ENCODE measurements at regions not wholly inside any gene's neighbourhood (a gene's known extent, or its start where the extent isn't known, plus 50 kb on each side); places are given as distances from the start of the nearest gene placed in this dataset.
"Not testable (repeated sequence)": the region's sequence is repeated elsewhere in the genome, so short reads cannot be mapped to it uniquely, and the experiment has no call there.

GRCh38 chr21:14675774-14676530, 129.8 kb upstream of the SAMSN1 start:
- DNase-seq: no peak

GRCh38 chr21:14673649-14674048, 127.5 kb upstream of the SAMSN1 start:
- no peak for DNase-seq

DNA sequence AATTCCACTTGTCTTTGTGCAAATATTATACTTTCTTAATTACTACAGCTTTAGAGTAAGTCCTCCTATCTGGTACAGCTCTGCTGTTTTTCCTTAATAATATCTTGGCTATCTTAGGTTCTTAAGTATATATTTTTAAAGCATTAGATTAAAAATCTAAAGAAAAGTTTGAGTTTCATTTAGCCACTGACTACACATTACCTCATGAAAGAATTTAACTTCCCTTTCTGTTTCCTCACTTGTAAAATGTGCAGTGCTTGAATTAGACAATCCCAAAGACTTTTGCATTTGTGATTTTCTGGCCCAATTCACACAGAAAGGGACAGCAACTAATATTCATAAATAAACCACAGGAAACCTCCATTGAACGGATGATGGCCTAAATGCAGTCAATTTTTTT, 126.4 kb upstream of the SAMSN1 start:
- DNase-seq: no peak

GRCh38 chr21:14670409-14670808, 124.3 kb upstream of the SAMSN1 start:
- no peak for DNase-seq

DNA sequence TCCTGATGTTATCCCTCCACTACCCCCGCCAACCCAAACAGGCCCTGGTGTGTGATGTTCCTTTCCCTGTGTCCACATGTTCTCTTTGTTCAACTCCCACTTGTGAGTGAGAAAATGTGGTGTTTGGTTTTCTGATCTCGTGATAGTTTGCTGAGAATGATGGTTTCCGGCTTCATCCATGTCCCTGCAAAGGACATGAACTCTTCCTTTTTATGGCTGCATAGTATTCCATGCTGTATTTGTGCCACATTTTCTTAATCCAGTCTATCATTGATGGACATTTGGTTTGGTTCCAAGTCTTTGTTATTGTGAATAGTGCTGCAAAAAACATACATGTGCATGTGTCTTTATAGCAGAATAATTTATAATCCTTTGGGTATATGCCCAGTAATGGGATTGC, 123.0 kb upstream of the SAMSN1 start:
- DNase-seq: not testable (repeated sequence)

DNA sequence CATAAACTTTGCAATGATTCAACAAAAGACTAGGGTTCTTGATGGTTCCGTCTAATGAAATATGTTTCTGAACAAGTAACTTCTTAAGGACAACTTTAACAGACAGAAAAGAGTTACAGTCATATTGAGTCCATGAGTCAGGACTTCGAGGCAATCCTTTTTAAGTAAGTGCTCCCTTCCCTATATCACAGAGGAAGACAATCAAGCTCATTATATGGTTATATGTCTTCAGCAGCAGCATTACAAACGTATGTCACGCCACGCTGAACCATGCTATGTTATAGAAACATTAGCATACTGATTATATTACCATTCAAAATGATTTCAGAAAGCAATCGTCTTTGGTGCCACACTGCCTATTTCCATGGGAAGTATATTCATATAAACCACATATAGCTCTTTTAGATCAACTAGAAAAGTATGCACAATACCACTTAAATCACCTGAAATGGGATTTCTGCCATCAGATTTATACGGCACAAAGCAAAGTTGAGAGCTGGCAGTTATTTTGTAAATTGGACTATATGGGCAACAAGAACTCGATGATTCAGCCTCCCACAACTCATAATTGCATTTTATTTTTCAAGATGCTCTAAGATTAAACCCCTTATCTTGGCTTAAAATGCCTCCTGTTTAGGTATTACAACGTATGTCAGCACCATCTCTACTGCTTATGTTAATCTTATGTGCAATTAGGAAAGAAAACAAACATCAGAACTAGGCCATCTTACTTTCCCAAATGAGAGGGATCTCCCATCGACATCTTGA, 111.3 kb upstream of the SAMSN1 start:
- DNase-seq: no peak

DNA sequence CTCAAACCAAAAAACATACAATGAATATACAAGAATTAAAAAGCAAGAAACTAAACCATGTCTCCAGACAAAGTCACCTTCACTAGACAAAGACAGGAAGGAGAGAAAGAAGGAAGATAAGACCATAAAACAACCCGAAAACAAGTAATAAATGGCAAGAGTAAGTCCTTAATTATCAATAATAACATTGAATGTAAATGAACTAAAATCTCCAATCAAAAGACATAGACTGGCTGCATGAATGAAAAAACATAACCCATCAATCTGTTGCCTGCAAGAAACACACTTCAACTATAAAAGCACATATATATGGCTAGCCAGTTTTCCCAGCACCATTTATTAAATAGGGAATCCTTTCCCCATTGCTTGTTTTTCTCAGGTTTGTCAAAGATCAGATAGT, 100.8 kb upstream of the SAMSN1 start:
- no peak for DNase-seq

GRCh38 chr21:14645702-14646101, 99.6 kb upstream of the SAMSN1 start:
- no peak for DNase-seq

GRCh38 chr21:14632359-14632758, 86.2 kb upstream of the SAMSN1 start:
- DNase-seq: no peak

- DNase-seq: no peak
Observed at GRCh38 chr21:14630556-14631069, 84.5 kb upstream of the SAMSN1 start.

DNA sequence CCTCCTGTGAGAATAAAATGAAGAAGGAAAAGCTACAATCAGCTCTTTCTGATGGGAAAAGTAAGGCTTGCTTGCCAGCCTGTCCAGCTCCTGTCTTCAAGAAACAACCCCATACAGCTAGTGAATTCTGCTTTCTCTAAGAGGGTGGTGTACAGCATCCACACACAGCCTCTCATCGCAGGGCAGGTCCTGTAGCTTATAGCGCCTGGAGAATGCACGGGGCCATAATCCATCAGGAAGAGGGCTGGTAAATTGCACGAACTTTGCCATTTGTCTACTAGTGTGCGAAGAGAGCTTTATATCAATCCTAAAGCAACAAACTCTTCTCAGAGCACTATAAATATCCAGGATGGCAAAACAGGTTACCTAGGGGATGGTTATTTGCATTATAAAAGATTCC, 83.3 kb upstream of the SAMSN1 start:
- DNase-seq: no peak

GRCh38 chr21:14623079-14623478, 77.0 kb upstream of the SAMSN1 start:
- not testable (repeated sequence) for DNase-seq

DNA sequence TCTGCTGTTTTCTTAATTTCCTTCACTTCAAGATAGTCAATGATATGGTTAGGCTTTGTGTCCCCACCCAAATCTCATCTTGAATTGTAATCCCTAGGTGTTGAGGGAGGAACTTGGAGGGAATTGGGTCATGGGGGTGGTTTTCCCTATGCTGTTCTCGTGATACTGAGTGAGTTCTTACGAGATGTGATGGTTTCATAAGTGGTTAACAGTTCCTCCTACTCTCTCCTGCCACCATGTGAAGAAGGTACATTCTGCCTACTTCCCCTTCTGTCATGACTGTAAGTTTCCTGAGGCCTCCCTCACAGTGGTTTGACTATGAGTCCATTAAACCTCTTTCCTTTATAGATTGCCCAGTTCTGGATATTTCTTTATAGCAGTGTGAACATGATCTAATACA, 74.0 kb upstream of the SAMSN1 start:
- DNase-seq: no peak

DNA sequence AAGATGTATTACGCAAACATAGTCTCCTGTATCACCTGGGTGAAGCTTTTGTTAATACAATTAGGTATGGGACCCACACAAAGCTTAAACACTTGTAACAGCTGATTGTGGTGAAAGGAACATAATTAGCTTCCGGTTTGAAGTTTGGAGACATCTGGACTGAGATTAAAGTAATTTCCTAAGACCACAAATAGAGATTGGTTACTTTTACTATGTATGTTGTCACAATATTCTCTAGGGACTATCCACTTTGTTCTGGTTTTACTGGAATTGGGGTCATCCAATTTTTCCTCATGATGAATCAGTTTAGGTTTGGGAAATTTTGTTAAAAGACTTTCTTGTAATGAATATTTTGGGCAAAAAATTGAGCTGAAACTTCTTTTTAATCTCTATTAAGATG, 71.8 kb upstream of the SAMSN1 start:
- no peak for DNase-seq

DNA sequence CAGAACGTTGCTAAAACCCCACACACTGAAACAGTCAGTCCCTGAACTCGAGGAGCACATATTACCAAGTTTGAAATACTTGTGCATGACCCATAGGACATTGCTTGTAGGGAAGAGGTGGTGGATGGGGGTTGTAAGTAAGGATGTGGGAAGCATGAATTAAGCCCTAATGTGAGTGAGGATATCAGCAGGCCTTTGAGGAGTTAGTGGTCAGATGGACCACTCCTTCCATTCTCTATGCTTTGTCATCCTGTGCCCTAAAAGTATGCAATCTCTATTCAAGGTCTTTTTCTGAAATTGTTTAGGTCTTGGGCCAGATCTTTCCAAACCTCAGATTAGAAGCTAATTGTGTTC, 70.9 kb upstream of the SAMSN1 start:
- no peak for DNase-seq

DNA sequence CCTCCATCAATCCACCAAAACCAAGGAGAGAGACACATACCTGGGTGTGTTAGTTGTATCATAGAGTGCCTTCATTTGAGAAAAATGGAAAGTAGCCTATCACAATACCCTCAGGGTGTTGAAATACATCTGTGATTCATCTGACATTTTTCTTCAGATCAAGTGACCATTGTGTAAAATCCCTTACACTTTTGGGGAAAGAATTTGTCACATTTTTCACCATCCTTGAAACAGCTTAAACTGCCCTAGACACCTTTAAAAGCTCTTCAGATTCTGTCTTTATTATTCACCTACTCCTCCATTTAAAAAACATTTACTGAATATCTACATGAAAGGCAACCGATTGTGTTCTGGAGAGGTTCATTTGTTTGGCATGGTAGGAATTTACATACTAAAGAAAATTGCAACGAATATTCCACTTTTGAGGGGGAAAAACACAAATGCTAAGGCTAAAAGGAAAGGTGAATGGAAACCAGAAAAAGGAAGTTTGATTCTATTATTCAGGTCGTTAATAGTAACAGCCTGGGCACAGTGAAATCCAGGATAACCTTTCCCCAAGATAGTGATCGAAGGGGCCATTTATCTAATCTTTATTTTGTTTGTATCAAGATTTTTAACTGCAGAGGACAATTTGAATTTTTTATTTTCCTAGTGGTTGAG, 70.4 kb upstream of the SAMSN1 start:
- no peak for DNase-seq

DNA sequence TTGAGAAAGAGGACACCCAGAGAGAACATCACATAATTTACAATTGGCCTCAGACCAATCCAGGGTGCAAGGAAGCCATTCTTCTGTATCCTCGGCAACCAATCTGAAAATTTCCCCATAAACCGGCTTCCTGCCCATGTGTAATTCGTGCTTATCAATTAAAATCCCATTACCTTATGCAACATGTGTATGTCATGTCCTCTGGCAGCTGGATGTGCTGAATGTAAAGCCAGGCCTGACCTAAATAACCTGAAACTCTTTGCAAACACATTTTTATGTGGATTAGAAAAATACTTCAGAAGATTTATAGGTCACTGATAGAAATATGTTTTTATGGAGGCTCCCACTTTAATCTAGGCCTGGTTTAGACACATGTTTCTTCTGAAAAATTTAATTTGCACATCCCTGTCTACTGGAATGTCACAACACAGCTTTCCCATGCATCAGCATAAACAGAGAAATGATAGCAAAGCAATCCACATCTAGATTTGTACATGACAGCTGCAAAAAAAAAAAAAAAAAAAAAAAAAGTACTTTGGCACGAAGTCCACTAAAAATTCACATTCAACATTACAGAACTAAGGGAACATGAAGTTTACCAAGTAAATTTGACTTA, 69.4 kb upstream of the SAMSN1 start:
- no peak for DNase-seq

- no peak for DNase-seq
Observed at GRCh38 chr21:14614287-14614686, 68.2 kb upstream of the SAMSN1 start.

GRCh38 chr21:14613486-14614224, 67.5 kb upstream of the SAMSN1 start:
- DNase-seq: no peak

DNA sequence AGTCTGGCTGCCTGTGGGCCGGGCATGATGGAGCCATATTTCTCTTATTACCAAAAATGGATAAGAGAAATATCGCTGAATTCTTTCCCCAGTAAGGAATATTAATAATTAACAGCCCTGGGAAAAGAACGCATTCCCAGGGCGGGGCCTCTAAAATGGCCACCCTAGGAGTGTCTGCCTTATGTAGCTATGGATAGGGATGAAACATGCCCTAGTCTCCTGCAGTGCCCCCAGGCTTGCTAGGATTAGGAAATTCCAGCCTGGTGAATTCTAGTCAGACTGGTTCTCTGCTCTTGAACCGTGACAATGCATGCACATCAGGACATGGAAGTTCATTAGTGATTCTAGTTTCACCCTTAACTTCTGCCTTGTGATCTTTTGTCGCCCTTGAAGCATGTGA, 64.0 kb upstream of the SAMSN1 start:
- DNase-seq: not testable (repeated sequence)

DNA sequence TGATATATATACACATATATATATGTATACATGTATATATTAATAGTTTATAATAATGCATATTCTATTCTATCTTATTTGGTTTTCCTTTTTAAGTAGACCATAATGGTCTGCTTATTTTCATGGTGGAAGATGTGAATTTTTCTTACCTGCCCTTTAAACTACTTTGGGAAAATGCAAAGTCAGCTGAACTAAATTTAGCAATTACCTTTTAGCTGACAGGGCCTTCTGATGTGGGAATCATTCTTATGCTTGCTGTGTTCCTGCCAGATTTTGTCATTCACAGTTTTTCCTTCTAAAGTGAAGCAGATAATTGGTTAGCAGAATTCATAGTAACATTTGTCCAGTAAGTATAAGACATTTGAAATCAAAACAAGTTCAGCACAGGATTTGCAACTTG, 63.2 kb upstream of the SAMSN1 start:
- no peak for DNase-seq

DNA sequence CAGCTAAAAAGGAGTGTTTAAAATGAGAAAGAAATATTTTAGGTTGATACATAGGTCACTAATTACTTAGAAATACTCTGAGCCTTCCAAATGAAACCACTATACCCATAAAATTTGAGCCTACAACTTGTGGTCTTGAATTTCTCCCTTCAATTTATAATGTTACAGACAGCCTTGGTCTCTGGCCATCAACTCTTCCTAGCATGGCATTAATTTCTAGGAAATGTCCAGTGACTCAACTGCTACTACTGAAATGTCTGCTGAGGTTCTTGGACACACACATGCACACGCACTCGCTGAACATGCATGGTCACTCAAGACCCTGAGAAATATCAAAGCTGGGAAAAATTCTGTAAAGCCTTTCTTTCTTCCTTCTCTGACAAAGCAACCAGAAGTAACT, 61.1 kb upstream of the SAMSN1 start:
- DNase-seq: no peak

GRCh38 chr21:14603202-14603601, 57.1 kb upstream of the SAMSN1 start:
- DNase-seq: no peak

Measured in activated effector memory CD4-positive, alpha-beta T cell treated with anti-CD3 and anti-CD28 coated beads, Interleukin-2, amount 50 U/mL, for 16 hours (primary cell).